ENCODE measurements at regions not wholly inside any gene's neighbourhood (a gene's known extent, or its start where the extent isn't known, plus 50 kb on each side); places are given as distances from the start of the nearest gene placed in this dataset.
"Not testable (repeated sequence)": the region's sequence is repeated elsewhere in the genome, so short reads cannot be mapped to it uniquely, and the experiment has no call there.

DNA sequence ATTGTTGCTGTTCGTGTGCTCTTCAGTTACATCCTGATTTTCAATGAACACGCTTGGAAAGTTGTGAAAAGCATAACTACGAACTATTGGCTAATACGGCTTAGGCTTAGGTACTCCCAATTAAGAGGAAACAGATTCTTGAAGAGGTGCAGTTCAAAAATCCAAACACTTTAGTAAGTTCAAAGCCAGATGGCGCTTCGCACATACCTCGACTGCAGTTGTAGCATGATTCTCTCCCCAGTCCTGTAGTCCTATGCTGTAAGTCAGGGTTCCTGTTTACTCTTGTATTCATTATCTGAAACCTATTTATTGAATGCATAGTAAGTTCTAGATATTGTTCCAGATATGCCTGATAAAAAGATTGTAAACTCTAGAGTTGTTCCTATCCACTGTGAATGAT is 165.2 kb downstream of the TRIB2 start:
- no peak for DNase-seq

DNA sequence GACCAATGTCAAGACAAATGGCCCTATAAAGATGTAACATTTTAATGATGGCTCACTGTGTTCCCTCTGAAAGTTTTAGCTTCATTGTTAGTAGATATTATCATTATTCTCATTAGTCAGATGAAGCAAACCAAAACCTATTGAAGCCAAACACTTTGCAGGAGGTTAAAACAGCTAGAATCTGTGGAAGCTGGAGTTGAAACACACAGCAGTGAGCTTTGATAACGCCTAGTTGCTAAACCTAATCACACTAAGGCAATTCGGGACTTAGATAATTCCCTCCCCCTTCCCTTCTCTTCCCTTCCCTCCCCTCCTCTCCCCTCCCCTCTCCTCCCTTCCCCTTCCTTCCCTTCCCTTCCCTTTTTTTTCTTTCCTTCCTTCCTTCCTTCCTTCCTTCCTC is 165.7 kb downstream of the TRIB2 start:
- DNase-seq = no peak

DNA sequence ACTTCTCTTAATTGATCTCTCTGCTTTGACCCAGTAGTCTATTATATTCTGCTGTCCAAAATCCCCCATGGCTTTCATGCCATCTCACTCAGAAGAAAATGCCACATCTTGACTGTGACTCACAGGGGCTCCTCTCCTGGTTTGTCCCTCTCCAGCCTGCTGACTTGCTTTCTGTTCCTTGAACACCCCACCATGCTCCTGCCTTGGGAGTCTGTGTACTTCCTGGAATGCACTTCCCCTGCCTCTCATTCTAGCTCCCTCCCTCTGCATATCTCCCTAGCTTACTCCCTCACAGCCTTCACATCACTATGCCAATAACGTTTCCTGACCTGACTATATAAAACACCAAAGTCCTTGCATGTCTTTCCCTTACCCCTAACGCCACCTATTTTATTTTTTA is 167.2 kb downstream of the TRIB2 start:
- DNase-seq = no peak

DNA sequence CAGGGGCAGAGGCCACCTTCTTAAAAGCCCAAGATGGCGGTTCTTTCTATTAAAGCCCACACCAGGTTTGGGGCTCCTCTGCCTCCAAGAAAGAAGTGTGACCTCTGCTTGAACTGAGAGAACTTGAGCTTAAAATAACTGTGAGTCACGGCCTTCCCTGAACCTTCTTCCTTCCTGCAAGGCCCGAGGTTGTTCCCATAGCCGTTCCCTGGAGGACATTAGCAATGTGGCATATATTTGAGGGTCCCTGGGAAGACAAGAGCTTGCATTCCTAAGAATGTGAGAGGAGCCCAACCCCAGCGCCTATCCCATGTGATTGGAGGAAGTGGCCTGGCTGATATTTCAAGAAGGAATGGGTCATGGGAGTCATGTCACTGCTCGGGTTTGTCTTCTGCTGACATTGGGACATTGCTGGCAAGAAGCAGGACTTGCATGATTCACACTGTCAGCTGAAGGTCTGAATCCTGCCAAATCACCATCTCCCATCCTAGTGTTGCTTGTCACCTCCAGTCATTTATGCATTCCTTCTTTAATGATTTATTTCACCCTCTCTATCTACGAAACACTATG is 168.1 kb downstream of the TRIB2 start:
- no peak for DNase-seq

DNA sequence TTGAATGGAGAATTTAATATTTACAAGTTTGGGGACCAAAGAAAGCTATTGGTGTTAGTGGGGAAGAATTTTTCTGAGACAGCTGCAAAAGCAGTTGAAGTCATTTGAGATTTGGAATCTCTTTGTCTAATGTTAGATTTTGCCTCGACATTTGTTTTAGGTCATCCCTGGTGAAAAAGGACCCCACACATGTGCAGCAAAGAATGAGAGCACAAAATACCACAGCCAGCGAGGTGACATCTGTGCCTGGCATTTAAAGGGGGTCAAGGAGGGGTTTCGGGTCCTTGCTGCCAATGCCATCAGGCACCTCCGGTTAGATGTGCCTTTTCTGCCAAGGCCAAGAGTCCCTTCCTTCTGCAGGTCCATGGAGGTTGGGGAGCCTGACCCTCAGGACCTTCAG is 173.3 kb downstream of the TRIB2 start:
- no peak for DNase-seq

DNA sequence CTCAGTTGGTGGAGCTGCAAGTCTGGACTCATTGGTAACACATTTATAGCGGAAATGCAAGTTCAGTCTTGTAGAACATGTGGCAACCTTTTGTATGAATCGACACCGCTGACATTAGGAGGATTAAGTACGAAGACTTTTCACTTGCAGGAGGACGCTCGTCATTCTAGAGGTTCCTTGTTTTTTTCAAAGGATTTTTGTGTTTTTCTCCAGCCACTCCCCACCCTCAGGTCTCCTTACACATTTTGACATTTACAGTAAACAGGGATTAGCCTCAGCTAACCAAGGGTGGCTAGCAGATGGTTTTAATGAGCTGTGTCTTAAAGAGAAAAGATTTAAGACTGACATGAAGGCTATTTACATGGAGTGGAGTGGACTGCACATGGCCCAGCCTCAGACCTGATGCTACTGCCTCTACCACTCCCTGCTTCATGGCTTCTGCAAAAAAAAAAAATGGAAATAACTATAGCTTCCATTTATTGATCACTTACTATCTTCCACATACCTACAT is 173.8 kb downstream of the TRIB2 start:
- no peak for DNase-seq

DNA sequence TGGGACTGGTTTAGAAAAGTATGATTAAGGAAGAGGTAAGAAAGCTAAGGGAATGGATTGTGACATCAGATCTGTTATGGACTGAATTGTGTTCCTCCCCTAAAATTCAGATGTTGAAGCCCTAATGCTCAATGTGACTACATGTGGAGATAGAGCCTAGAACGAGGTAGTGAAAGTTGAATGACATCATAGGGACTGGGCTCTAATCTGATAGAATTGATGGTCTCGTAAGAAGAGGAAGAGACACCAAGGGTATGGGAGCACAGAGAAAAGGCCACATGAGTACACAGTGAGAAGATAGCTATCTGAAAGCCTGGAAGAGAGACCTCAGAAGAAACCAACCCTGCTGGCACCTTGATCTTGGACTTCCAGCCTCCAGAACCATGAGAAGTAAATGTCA is 178.3 kb downstream of the TRIB2 start:
- no peak for DNase-seq

DNA sequence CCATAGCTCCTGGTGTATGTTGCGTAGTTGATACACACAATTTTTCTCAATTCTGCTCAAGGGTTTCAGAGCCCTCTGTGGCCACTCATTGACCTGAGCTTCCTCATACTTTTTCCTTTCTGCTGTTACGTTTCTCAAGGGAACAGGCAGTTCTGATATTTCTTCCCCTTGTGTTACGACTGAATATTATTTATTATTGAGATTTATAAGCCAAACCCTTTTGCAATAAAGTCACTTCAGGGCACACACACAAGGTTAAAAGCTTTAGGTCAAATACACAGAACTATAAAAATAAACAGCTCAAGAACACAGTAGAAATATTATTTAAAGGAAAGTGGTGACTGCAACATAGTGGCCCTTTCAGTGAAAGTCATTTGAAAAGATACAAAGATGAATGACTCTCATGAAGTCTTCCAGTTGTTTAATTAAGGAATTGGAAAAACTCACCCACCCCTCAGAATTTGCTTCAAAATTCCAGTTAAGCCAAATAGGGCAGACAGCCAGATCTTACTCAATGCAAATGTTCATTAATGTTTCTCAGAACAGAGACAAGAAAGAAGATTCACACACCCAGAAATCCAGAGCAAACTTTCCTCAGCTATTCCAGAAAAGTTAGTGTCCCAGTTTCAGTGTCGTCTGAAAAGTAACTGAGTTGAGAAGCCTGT is 179.7 kb downstream of the TRIB2 start:
- DNase-seq = no peak

DNA sequence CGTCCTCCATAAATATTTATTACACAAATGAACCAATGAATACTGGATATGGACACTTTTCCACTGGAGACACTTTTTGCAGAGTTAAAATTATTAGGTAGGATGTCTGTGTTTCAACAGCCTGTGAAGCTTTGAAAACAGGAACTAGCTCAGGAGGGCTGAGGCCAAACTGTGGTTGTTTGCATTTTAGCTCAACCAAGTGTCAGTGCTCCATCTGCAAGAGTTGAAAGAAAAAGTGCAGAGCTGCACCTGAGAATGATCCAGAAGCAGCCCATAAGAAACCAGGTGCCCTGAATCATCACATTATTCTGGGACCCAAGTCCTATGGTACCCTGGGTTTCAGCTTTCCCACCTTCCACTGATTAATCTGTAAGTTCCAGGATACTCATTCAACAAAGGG is 180.4 kb downstream of the TRIB2 start:
- DNase-seq = no peak

DNA sequence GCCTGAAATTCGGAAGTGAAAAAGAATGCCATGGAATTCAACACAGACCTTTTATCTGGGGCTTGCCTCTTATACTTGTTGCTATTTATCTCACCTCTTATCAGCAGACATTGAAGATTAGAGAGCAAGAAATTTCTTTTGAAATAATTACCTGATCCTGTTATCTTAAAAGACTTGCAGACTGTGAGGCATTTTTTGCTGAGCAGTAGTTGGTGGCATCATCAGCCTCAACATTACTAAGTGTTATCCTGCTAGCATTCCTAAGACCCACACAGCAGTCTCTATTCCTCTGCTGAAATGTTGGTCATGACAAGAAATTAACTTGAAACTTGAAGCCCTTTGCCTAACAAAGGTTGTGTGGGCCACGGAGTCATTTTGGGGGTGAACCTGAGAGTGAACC is 186.5 kb downstream of the TRIB2 start:
- DNase-seq = no peak

DNA sequence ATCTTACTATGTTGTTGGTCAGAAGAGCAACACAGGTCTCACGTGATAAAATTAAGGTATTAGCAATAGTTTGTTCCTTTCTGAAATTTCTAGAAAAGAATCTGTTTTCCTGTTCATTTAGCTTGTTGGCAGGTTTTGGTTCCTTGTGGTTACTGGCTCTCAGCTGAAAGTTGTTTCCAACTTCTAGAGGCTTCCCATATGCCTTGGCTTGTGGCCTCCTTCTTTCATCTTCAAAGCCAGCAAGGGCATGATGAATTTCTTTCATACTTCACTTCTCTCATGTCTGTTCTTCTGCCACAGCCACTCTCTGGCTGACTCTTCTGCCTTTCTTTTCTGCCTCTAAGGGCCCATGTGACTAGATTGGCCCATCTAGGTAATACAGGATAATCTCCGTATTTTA is 193.7 kb downstream of the TRIB2 start:
- no peak for DNase-seq

DNA sequence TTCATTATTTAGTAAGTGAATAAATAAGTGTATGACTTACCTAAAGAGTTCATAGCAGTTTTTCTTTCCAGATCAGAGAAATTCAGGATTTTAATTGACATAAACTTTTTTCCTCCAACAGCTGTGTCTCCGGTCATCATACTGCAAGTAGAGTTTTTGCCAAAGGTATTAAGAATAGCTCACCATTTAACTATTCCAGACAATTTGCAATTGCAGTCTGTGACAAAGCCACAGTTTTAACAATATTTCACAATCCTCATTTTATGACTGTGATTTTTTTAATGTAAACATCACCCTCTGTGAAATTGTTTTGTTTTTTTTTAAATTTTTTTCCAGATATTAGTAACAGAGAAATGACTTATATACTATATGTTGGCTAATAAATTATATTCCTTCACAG is 199.1 kb downstream of the TRIB2 start:
- no peak for DNase-seq

DNA sequence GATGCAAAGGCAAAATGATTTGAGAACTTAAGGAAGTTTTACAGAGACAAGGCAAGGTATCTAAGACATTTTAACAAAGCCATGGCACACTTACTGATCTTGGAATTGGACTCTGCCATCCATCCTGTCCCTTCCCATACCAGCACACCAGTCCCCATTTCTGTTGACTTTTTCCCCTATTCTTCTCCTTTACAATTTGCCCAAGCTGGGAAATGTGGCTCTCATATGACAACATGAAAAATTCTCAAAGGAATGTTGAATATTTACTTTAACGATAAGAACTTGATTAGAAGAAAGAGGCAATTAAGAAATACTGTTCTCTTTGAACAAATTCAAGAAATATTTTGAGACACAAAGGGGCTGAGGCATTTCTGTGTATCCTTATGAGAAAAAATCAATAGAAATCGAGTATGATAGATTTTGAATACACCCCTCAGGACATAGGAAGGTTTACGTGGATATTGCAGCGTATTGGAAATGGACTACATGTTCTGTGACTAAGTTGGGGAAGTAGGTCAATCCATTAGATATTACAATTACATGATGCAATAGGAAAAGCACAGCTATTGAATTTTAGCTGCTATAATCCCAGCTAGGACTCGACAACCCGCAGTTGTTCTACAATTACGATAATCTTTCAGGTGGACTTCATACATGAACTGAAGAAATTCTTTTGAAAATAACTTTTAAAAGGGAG is 201.6 kb downstream of the TRIB2 start:
- no peak for DNase-seq

DNA sequence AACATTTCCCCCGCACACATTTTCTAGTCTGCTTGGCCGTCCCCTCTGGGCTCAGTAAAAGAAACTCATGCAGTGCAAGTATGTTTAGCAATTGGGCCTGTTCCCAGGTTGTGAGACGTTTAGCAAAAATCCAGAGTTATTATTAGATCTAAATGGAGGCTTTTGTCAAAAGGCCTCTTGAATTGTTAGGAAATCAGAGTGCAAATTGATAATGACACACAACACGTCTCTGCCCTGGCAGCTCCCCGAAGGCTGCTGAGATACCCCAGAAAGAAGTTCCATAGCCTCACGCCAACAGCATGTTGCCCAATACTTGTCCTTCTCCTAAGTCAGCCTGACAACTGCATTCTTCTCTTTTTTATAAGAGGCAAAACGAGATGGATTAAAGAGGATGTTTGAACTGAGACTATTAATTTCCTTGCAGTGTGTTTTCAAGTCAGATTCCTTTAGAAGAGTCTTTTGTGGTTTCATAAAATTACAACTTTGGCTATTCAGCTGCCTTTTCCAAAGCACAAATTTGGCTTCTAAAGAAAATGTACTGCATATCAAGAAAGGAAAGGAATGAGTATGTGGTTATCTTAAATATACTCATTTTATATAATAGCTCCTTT is 202.2 kb downstream of the TRIB2 start:
- DNase-seq = no peak

DNA sequence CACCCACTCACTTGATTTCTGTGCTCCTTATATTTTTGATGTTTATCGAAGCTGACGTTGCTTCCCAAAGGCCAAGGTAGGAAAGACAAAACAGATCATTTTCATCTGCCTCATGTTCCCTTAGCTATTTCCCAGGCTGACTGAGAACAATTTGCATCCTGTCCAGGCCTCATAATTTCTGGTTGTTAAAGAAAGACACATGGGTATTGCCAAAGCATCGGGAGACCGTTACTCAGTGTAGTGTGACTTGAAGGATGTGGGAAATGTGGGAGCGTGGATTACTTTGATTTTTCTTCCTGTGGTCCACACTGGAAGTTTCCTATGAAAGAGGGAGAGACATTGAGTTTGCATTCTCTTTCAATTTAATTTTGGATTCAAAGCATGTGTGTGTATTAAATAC is 204.6 kb downstream of the TRIB2 start:
- no peak for DNase-seq

DNA sequence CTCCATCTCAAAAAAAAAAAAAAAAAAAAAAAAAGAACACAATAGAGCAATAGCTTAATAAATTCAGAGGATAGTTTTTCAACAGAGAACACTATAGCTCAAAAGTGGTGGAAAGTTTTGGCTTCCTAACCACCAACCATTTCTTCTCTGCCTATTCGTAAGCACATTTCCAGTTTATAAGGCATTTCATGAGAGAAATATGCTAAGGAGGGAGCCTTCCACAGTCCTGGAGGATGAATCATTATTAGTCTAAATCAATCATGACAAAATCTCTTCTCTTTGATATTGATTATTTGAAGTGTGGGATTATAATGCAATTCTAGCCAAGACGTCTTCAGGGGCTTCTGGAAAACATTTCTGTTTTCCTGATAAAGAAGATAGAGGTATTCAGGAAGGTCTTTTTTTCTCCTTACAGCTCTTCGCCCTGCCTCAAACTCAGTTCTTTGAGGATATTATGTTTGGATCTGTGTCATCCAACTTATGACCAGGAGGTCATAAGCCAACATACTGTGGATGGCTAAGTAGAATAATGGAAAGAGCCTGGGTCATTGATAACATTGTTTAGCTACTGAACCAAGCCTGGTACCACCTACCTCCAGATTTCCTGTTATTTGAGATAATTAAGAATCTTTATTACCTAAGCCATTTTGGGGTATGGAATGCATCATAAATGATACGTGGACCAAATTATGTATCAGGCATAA is 207.3 kb downstream of the TRIB2 start:
- no peak for DNase-seq

DNA sequence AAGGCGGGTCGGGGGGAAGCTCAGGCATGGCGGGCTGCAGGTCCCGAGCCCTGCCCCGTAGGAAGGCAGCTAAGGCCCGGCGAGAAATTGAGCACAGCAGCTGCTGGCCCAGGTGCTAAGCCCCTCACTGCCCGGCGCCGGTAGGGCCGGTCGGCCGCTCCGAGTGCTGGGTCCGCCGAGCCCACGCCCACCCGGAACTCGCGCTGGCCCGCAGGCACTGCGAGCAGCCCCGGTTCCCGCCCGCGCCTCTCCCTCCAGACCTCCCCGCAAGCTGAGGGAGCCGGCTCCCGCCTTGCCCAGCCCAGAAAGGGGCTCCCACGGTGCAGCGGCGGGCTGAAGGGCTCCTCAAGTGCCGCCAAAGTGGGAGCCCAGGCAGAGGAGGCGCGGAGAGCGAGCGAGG is 209.9 kb downstream of the TRIB2 start:
- DNase-seq = not testable (repeated sequence)

DNA sequence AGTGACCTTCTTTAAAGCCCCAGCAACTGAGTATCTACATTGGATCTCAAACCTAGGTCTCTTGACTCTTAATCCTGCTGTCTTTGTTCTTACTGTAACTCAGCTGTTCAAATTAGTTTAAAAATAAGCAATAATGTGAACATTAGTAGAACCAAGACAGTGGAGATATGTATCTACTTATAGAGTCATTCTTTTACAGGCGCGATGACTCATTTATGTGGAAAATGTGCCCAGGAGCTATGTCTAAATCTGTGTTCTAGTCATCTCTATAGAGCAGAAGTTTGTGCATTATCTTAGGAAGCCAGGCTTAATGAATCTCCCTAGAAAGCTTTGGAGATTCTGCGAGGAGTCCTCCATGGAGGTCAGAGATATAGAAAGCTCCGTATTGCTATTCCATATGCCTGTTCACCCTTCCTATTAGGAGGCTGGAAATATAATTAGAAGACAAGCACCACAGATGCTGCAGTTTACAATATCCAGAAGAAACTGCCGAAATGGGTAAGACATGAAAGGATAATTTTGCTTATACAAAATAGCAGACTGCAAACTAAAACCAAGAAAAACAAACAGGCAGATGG is 211.6 kb downstream of the TRIB2 start:
- no peak for DNase-seq

DNA sequence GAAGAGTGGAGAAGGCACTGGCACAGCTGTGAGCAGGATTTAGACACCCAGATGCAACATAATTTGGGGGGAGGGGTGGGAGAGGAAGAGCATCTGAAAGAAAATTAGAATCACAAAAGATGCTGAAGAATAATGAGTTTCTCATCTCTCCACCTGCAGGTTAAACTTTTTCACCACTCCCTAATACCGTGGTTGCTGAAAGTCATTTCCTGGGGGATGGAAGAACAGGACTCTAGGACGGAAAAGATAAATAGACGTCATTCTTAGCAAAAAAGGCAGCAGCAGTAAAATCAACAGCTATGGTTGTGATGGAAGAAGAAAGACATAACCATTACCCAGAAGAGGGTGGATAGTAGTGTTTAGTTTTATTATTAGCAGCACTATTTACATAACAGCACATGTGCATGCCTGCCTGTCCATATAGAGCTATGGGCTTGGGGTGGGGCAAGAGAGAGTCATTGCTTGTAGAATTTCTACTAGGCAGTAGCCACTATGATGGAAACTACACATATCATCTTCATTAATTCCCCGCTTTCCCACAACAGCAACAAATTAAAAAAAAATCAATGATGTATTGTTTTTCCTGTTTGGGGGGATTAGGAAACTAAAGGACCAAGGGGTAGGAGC is 212.2 kb downstream of the TRIB2 start:
- no peak for DNase-seq

DNA sequence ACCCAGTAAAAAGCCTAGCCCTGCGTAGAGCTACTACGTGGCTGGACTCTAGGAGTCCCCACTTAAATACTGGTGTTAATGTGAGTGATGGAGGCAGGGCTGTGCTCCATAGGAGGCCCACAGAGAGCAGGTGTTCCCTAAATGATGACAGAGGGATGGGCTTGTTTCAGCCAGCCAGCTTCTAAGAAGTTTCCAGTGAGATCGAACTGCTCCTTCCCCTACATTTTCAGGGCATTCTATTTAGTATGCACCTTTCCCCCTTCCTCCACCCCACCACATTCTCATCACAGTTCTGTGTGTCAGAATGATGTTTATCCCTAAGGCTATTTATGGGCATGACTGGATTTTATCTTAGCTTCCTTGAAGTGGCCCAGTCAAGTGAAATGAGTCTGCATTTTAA is 213.0 kb downstream of the TRIB2 start:
- no peak for DNase-seq

DNA sequence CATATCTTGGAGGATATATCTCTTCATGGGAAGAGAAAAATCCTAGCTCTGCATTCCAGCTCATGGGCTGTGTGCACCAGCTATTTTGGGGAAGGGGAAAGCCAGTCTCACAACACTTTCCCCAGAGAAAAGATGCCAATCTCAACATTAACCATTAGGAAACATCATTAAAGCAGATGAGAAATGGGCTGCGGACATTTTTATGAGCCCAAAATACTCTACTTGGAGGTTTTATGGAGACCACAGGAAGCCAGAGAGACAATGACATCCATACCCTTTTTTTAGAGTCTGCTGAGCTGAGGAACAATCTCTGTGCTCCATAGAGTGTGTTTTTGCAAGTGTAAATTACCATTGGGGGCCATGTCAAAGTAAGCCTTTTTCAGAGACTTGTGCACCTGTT is 213.7 kb downstream of the TRIB2 start:
- DNase-seq = no peak

DNA sequence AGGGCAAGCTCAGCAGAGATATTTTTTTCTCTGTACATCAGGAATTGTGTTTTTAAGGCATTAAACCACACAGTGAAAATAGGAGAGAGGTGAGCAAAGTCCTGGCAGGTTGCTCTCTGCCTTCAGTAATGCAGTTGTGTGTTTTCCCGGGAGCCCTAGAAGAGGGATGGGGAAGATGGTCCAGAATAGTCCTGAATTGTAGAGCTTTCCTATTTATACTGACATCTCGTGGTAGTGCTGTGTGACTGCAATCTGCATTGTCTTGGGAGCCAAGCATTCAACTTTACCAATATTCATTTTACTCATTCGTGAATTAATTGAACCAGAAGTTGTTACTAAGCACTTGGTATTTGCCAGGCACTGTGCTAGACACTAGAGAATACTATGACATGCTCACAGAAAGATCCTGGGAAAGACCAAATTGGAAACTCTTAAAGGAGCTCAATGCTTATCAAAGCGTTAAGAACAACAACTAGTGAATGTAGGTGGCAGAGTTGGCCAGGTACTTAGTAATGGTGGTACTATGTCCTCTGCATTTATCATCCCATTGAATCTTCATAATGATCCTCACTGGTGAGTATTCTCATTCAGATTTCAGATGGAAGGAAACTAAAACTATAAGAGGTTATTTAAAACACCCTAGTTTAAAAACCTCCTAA is 214.6 kb downstream of the TRIB2 start:
- peak; percentile 11 for DNase-seq
